ENCODE measurements at regions not wholly inside any gene's neighbourhood (a gene's known extent, or its start where the extent isn't known, plus 50 kb on each side); places are given as distances from the start of the nearest gene placed in this dataset.
"Not testable (repeated sequence)": the region's sequence is repeated elsewhere in the genome, so short reads cannot be mapped to it uniquely, and the experiment has no call there.

- DNase-seq (ENCODE audit: insufficient read length, low spot score); FAIRE-seq: not testable (repeated sequence)
Observed at GRCh38 chr1:2851918-2852317, 50.4 kb upstream of the TTC34 start.

DNA sequence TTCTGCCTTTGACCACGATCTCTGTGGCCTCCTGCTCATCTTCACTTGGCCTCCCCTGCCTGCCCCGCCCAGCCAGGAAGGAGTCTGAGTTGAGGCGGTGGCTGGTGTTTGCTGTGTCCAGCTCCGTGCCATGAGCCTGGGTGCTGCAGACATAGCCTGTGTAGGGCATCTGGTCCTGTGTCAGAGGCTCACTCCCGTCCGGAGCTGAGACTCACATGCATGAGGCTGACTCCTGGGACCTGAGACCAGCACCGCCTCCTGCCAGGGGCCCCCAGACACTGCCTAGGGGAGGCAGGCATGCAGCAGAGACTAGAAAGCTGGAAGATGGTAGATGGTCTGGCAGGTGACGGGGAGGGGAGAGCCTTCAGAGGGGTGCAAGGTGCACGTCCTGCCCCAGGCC, 52.2 kb upstream of the TTC34 start:
- no peak for DNase-seq (ENCODE audit: insufficient read length, low spot score)
- FAIRE-seq: no peak

DNA sequence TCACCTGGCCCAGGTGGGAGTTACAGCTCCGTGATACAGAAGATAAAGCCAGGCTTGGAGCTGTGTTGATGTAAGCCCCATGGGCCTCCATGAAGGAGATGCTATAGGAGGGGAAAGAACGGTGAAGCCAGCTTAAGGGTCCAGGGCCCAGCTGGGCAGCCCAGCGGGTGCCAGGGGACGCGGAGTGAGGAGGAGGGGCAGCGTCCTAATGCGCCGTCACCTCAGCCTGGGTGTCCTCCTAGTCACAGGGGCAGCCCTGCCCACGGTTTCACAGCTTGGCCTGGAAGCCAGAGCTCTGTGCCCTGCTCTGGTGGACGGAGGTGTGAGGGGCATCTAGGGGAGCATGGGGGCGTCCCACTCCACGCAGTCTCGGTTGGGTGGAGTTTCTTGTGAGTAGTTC, 52.7 kb upstream of the TTC34 start:
- DNase-seq (ENCODE audit: insufficient read length, low spot score) (no peak), FAIRE-seq (no peak)

- DNase-seq (ENCODE audit: insufficient read length, low spot score) (no peak), FAIRE-seq (no peak)
Observed at GRCh38 chr1:2854611-2855010, 53.1 kb upstream of the TTC34 start.

DNA sequence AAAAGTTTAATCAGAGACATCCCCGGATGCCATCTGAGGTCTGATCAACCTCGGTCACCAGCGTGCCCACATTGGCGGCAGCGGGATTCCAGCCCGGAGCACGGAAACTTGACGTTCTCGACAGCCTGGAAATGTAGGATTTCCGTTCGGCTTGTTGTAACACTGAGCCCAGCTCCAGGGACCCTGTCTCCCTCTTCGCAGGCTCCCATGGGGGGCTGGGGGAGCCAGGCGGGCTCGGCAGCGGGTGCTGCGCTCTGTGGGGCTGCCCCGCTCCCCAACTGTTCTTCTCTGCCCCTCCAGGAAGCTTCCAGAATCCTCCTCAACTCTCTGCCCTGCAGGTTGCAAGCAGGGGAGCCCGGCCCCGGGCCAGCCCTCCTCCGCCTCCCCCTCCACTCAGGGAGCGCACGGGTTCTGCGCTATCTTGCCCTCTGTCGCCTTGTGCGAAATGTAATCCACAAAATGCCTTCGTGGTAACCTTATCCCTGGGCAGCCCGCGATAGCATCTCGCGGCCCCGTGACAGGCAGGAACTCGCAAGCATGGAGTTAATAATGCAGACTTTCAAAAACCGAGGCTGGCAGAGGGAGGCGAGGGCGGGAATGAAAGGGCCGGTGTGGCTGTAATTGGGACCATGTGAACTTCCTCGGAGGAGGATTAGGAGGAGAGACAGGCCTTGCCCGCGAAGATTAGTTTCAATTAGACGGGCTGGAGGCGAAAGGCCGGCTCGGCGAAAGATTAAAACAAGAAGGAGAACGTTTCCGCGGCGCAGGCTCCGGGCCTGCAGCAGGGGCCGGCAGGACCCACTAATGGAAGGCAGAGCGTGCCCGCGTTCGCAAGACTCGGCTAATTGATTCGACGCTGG, 53.9 kb upstream of the TTC34 start:
- FAIRE-seq: no peak
- no peak for DNase-seq (ENCODE audit: insufficient read length, low spot score)

- FAIRE-seq (no peak), DNase-seq (ENCODE audit: insufficient read length, low spot score) (no peak)
Observed at GRCh38 chr1:2856066-2856390, 54.5 kb upstream of the TTC34 start.

DNA sequence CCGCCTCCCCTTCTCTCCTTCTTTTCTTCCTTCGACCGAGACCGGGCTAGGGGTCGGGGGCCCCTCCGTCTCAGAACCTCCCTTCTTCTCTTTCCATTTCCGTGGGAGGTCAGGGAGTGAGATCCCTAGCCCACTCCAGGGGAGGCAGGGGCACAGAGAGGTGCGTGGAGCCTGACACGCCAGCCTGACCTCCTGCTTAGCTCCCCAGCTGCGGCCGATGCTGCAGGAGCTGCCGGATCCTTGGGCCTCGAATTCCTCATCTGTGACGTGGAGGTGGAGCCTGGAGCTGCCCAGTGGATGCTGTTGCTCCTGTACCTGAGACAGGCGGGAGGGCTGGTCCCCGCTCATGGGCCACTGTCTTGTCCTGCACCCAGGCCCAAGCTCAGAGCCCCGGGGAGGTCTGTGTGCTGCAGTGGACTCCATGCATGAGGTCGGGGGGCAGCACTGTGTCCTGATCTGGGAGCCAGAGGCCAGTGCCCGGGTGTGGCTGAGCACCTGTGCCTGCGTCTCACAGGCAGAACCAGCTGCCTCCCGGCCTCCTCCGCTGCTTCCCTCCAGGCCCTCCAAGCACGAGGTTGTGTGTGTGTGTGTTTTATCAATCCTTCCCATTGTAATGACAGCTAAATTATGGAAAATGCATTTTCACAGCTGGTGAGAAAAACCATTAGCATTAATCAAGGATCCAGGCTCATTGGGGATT, 55.3 kb upstream of the TTC34 start:
- DNase-seq (ENCODE audit: insufficient read length, low spot score): no peak
- no peak for FAIRE-seq

DNA sequence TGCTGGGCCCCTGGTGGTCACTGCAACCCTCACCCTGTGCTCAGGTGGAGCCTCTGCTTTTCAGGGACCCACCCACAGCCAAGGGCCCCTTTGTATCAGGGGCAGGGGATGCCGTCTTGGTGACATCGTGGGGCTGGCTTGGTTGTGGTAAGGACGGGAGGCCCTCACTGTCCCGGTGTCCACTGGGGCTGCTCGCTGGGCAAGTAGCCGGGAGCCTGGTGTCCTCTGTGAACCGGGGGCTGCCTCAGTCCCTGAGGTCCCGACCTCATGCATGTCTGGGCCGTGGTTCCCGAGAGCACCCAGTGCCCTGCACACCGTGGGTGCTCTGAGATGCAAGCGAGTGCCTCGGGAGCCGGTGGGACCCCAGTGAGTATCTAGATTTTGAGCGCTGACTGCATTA, 56.0 kb upstream of the TTC34 start:
- FAIRE-seq: no peak
- no peak for DNase-seq (ENCODE audit: insufficient read length, low spot score)

- FAIRE-seq: no peak
Observed at GRCh38 chr1:2858676-2859075, 57.2 kb upstream of the TTC34 start.

GRCh38 chr1:2859219-2859880, 57.9 kb upstream of the TTC34 start:
- DNase-seq (ENCODE audit: insufficient read length, low spot score): no peak
- FAIRE-seq: no peak

More at GRCh38 chr1:2858676-2859075, 57.2 kb upstream of the TTC34 start:
- no peak for DNase-seq (ENCODE audit: insufficient read length, low spot score)

GRCh38 chr1:2859881-2860430, 58.5 kb upstream of the TTC34 start:
- no peak for DNase-seq (ENCODE audit: insufficient read length, low spot score)
- FAIRE-seq: no peak

- DNase-seq (ENCODE audit: insufficient read length, low spot score) (no peak), FAIRE-seq (no peak)
Observed at GRCh38 chr1:2860476-2861142, 59.1 kb upstream of the TTC34 start.

- no peak for DNase-seq (ENCODE audit: insufficient read length, low spot score)
- FAIRE-seq: no peak
Observed at GRCh38 chr1:2861143-2861987, 59.9 kb upstream of the TTC34 start.

- no peak for DNase-seq (ENCODE audit: insufficient read length, low spot score)
- FAIRE-seq: no peak
Observed at GRCh38 chr1:2861988-2862813, 60.7 kb upstream of the TTC34 start.

GRCh38 chr1:2862814-2863647, 61.5 kb upstream of the TTC34 start:
- no peak for DNase-seq (ENCODE audit: insufficient read length, low spot score)
- FAIRE-seq: no peak

DNA sequence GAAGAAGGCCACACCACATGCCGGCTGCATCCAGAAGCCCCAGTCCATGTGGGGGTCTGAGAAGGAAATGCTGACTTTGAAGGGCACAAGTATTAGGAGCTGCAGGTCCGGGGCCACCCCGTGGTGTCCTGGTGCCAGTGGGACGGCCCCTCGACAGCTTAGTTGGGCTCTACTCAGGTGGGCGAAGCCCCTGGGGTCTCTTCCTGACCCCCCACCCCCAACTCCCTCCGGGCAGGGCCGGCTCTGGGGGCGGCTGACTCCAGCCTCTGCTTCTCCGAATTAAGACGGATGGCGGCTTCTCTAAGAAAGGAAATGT, 62.1 kb upstream of the TTC34 start:
- no peak for DNase-seq (ENCODE audit: insufficient read length, low spot score)
- FAIRE-seq: no peak

GRCh38 chr1:2864203-2864905, 62.9 kb upstream of the TTC34 start:
- FAIRE-seq (no peak), DNase-seq (ENCODE audit: insufficient read length, low spot score) (no peak)

- FAIRE-seq (no peak), DNase-seq (ENCODE audit: insufficient read length, low spot score) (no peak)
Observed at GRCh38 chr1:2865000-2865399, 63.5 kb upstream of the TTC34 start.
